ENCODE measurements at regions not wholly inside any gene's neighbourhood (a gene's known extent, or its start where the extent isn't known, plus 50 kb on each side); places are given as distances from the start of the nearest gene placed in this dataset.
A peak's percentile ranks its signal among the peaks of the same experiment; 100 is the strongest.

- ChIA-PET POLR2A (ENCODE audit: unreplicated experiment) (no interaction called here), CTCF (no interaction called here)
- H4K20me1 ChIP-seq (ENCODE audit: low read length) = no peaks in the 10 kb centered on the region
- H3K4me2 ChIP-seq (ENCODE audit: low read length) = no peak overlapping the region
- no peak overlapping the region for H3K27ac ChIP-seq (ENCODE audit: low read length)
- H3F3A ChIP-seq (ENCODE audit: low read length, unreplicated experiment) = no peaks in the 10 kb centered on the region
- no peaks in the 10 kb centered on the region for H3K27me3 ChIP-seq (ENCODE audit: low read length)
- intact Hi-C loops (cut with micrococcal nuclease) = no loop called here
- BruUV-seq (replicated peaks) = no TSS peak
- no peak overlapping the region for H3K4me3 ChIP-seq (ENCODE audit: low read length)
- no peaks in the 10 kb centered on the region for H3K79me2 ChIP-seq (ENCODE audit: low read length)
- H3K9me3 ChIP-seq (ENCODE audit: low read length) = no peaks in the 10 kb centered on the region
- TF ChIP-seq EZH2phosphoT487 (IDR thresholded peaks at IDR 0.05; ENCODE audit: borderline replicate concordance, low read length) (no peak), CTCF (conservative IDR thresholded peaks at IDR 0.05; ENCODE audit: low read depth, low read length) (no peak), EZH2 (IDR thresholded peaks at IDR 0.05; ENCODE audit: low read length, unreplicated experiment) (no peak)
- no peaks in the 10 kb centered on the region for H3K9me2 ChIP-seq (replicated peaks; ENCODE audit: low read length)
- no peaks in the 10 kb centered on the region for H3K36me3 ChIP-seq (ENCODE audit: low read depth, low read length)
- H3K4me1 ChIP-seq (ENCODE audit: insufficient read depth, low read length) = no peaks in the 10 kb centered on the region
- ATAC-seq (no peak), DNase-seq (no peak)
- H2AFZ ChIP-seq (ENCODE audit: low read length) = no peak overlapping the region
- H3K9ac ChIP-seq (ENCODE audit: low read length) = no peak overlapping the region
Measured at GRCh38 chr22:49100773-49101172, 726.9 kb downstream of the BRD1 start.

GRCh38 chr22:49100316-49100715 lies 727.4 kb downstream of the BRD1 start:
- DNase-seq (no peak), ATAC-seq (no peak)
- Histone ChIP-seq H3K4me2 (ENCODE audit: low read length) (no peak overlapping the region), H3K27ac (ENCODE audit: low read length) (no peak overlapping the region), H3K27me3 (ENCODE audit: low read length) (no peaks in the 10 kb centered on the region), H3K36me3 (ENCODE audit: low read depth, low read length) (no peaks in the 10 kb centered on the region), H3K9ac (ENCODE audit: low read length) (no peak overlapping the region), H4K20me1 (ENCODE audit: low read length) (no peaks in the 10 kb centered on the region), H3K79me2 (ENCODE audit: low read length) (no peaks in the 10 kb centered on the region), H3K4me1 (ENCODE audit: insufficient read depth, low read length) (no peaks in the 10 kb centered on the region), H3K9me2 (replicated peaks; ENCODE audit: low read length) (no peaks in the 10 kb centered on the region), H3K9me3 (ENCODE audit: low read length) (no peaks in the 10 kb centered on the region), H2AFZ (ENCODE audit: low read length) (no peak overlapping the region), H3F3A (ENCODE audit: low read length, unreplicated experiment) (no peaks in the 10 kb centered on the region), H3K4me3 (ENCODE audit: low read length) (no peak overlapping the region)
- BruUV-seq (replicated peaks) = no TSS peak
- intact Hi-C loops (cut with micrococcal nuclease) = no loop called here
- no peak for TF ChIP-seq EZH2phosphoT487 (IDR thresholded peaks at IDR 0.05; ENCODE audit: borderline replicate concordance, low read length)
- TF ChIP-seq CTCF (conservative IDR thresholded peaks at IDR 0.05; ENCODE audit: low read depth, low read length) = no peak
- no peak for TF ChIP-seq EZH2 (IDR thresholded peaks at IDR 0.05; ENCODE audit: low read length, unreplicated experiment)
- ChIA-PET POLR2A (ENCODE audit: unreplicated experiment) (no interaction called here), CTCF (no interaction called here)

GRCh38 chr22:49099496-49100124 lies 728.1 kb downstream of the BRD1 start:
- CTCF ChIA-PET = no interaction called here
- no peaks in the 10 kb centered on the region for H3K4me1 ChIP-seq (ENCODE audit: insufficient read depth, low read length)
- POLR2A ChIA-PET (ENCODE audit: unreplicated experiment) = no interaction called here
- no peak overlapping the region for H3K27ac ChIP-seq (ENCODE audit: low read length)
- H2AFZ ChIP-seq (ENCODE audit: low read length) = no peak overlapping the region
- H3K9me3 ChIP-seq (ENCODE audit: low read length) = no peaks in the 10 kb centered on the region
- TF ChIP-seq EZH2phosphoT487 (IDR thresholded peaks at IDR 0.05; ENCODE audit: borderline replicate concordance, low read length) (no peak), EZH2 (IDR thresholded peaks at IDR 0.05; ENCODE audit: low read length, unreplicated experiment) (no peak), CTCF (conservative IDR thresholded peaks at IDR 0.05; ENCODE audit: low read depth, low read length) (no peak)
- no peaks in the 10 kb centered on the region for H4K20me1 ChIP-seq (ENCODE audit: low read length)
- H3F3A ChIP-seq (ENCODE audit: low read length, unreplicated experiment) = no peaks in the 10 kb centered on the region
- H3K79me2 ChIP-seq (ENCODE audit: low read length) = no peaks in the 10 kb centered on the region
- H3K9me2 ChIP-seq (replicated peaks; ENCODE audit: low read length) = no peaks in the 10 kb centered on the region
- BruUV-seq (replicated peaks) = no TSS peak
- H3K4me3 ChIP-seq (ENCODE audit: low read length) = no peak overlapping the region
- no peak overlapping the region for H3K9ac ChIP-seq (ENCODE audit: low read length)
- no peak for ATAC-seq
- intact Hi-C loops (cut with micrococcal nuclease) = no loop called here
- H3K4me2 ChIP-seq (ENCODE audit: low read length) = no peak overlapping the region
- no peaks in the 10 kb centered on the region for H3K27me3 ChIP-seq (ENCODE audit: low read length)
- DNase-seq = peak; percentile 4
- no peaks in the 10 kb centered on the region for H3K36me3 ChIP-seq (ENCODE audit: low read depth, low read length)

All from PC-3 (cell line).